Stromal cell of bone marrow (primary cell): ENCODE measurements at regions not wholly inside any gene's neighbourhood (a gene's known extent, or its start where the extent isn't known, plus 50 kb on each side); places are given as distances from the start of the nearest gene placed in this dataset.

Experiments
- DNase-seq: peaks from one replicate; pipeline ENCODE4 v3.0.0-alpha.2; 2012; ENCODE audit warnings: low read depth

- DNase-seq: no peak
Measured at GRCh38 chr3:135310317-135310716, 515.3 kb downstream of the EPHB1 start.

GRCh38 chr3:135311699-135312098, 516.6 kb downstream of the EPHB1 start:
- no peak for DNase-seq

- DNase-seq: no peak
Measured at GRCh38 chr3:135314237-135314636, 519.2 kb downstream of the EPHB1 start.

GRCh38 chr3:135324301-135324700, 529.2 kb downstream of the EPHB1 start:
- DNase-seq: no peak

- no peak for DNase-seq
Measured at GRCh38 chr3:135325096-135325495, 530.0 kb downstream of the EPHB1 start.

GRCh38 chr3:135325726-135326235, 530.7 kb downstream of the EPHB1 start:
- DNase-seq: no peak

- DNase-seq: no peak
Measured at GRCh38 chr3:135326851-135327250, 531.8 kb downstream of the EPHB1 start.

GRCh38 chr3:135328036-135328435, 533.0 kb downstream of the EPHB1 start:
- DNase-seq: no peak

- DNase-seq: no peak
Measured at GRCh38 chr3:135329479-135329878, 534.4 kb downstream of the EPHB1 start.

GRCh38 chr3:135337192-135337591, 542.1 kb downstream of the EPHB1 start:
- DNase-seq: no peak

- DNase-seq: no peak
Measured at GRCh38 chr3:135348690-135349089, 553.6 kb downstream of the EPHB1 start.

GRCh38 chr3:135349254-135349948, 554.3 kb downstream of the EPHB1 start:
- no peak for DNase-seq

- DNase-seq: no peak
Measured at GRCh38 chr3:135352213-135352612, 557.2 kb downstream of the EPHB1 start.

GRCh38 chr3:135362889-135363288, 567.8 kb downstream of the EPHB1 start:
- no peak for DNase-seq

GRCh38 chr3:135364676-135365075, 569.6 kb downstream of the EPHB1 start:
- DNase-seq: no peak

- DNase-seq: no peak
Measured at GRCh38 chr3:135366816-135367215, 571.8 kb downstream of the EPHB1 start.

- no peak for DNase-seq
Measured at GRCh38 chr3:135368316-135368715, 573.3 kb downstream of the EPHB1 start.

- no peak for DNase-seq
Measured at GRCh38 chr3:135368781-135369180, 573.7 kb downstream of the EPHB1 start.

- no peak for DNase-seq
Measured at GRCh38 chr3:135374571-135374970, 579.5 kb downstream of the EPHB1 start.

GRCh38 chr3:135382188-135382587, 583.3 kb upstream of the PPP2R3A start:
- DNase-seq: no peak

GRCh38 chr3:135382621-135383020, 582.9 kb upstream of the PPP2R3A start:
- no peak for DNase-seq

- no peak for DNase-seq
Measured at GRCh38 chr3:135383301-135383700, 582.2 kb upstream of the PPP2R3A start.

GRCh38 chr3:135392151-135392550, 573.4 kb upstream of the PPP2R3A start:
- no peak for DNase-seq

GRCh38 chr3:135393159-135393558, 572.4 kb upstream of the PPP2R3A start:
- DNase-seq: no peak
